HL-60/S4 (cell line): ENCODE measurements at regions not wholly inside any gene's neighbourhood (a gene's known extent, or its start where the extent isn't known, plus 50 kb on each side); places are given as distances from the start of the nearest gene placed in this dataset.

Experiments used
- in situ Hi-C: fragments of 300-500 bp; cut with MboI; formaldehyde crosslinking; loops from 2 replicates; pipeline ENCODE4 v1.14.3; 2022; ENCODE audit warnings: low sequenced_read_pairs

GRCh38 chr5:175388531-175388930, 55.5 kb downstream of the DRD1 start:
- in situ Hi-C loops = no loop called here

DNA sequence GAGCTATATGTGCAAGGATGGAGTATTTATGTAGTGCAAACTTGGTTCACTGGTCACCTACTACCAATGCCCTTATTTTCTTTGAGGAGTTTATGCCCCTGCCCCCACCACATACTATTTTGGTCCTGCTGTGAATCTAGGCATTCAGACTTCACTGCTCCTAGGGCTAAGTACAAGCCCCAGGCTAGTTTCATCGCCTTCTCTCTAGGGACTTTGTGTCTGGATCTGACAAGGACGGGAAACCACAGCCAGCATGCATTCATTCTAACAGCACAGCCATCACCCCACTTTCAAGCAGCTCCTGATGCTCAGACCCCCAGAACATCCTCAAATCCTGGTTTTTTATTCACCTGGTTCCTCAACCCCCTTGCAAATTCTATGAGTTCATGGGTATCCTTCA, 56.8 kb downstream of the DRD1 start:
- in situ Hi-C loops = no loop called here

DNA sequence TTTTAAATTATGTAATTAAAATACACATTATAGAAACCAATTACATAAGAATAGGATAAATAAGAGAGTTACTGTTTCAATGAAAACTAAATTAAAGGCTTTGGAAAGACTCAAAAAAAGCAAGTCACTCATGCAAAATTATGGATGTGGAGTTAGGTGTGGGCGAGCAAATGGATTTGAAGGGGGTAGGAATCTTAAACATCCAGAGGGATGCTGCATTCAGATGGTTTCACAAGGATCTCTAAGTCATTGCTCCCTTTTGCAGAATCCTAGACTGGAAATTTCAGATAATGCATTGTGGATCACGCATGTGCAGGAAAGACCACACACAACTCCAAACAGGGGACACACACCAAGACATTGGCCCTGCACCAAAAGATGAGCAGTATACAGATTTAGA, 57.5 kb downstream of the DRD1 start:
- in situ Hi-C loops = no loop called here

DNA sequence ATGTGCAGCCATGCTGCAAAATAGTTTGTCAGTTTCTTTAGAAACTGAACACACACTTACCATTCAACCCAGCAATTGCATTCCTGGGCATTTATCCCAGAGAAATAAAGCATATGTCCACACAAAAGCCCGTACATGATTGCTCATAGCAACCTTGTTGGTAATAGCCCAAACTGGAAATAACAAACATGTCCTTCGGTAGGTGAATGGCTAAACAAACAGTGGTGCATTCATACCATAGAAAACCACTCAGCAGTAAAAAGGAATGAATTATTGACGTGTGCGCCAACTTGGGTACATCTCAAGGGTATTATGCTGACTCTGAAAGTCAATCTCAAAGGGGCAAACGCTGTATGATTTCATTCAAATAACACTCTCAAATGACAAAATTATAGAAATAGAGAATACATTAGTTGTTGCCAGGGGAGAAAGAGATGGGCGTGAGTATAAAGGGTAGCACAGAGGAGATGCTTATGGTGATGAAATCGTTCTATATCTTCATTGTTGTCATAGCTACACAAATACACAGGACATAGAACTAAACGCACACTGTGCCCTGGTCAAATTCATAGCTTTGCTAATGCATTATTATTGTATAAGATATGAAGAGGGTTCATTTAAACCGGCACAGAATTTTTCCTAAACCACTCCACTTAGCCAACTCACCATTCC, 58.2 kb downstream of the DRD1 start:
- in situ Hi-C loops = no loop called here

DNA sequence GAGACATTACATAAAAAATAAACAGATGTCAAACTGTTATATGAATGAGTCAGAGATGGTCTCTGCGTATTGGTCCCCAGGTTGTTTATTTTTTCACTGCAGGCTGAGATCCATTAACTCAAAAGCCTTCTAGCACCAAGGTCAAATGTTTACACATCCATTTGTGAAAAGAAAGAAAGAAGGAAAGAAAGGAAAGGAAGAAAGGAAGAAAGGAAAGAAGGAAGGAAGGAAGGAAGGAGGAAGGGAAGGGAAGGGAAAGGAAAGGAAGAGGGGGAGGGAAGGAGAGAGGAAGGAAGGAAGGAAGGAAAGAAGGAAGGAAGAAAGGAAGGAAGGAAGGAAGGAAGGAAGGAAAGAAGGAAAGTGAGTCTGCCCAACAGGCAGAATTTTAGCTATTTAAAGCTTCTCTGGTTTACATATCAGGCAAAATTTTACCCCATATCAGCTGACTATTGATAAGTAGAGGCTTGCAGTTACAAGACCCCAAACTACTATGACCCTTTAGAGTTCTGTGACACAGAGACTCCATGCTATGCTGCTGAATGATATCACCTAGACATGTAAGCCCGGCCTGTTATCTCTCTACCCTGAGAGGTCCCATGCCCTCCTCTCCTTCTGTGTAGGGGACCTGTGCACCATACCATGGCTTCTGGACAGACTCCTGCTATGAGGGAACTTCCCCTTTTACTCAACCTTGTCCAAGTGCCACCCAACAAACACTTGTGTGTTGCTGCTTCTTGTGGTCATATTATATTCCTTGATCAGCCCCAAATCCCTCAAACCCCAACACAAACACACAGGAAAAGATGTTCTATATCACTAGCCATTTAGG, 59.0 kb downstream of the DRD1 start:
- in situ Hi-C loops = no loop called here

GRCh38 chr5:175383350-175383749, 60.6 kb downstream of the DRD1 start:
- in situ Hi-C loops = no loop called here

DNA sequence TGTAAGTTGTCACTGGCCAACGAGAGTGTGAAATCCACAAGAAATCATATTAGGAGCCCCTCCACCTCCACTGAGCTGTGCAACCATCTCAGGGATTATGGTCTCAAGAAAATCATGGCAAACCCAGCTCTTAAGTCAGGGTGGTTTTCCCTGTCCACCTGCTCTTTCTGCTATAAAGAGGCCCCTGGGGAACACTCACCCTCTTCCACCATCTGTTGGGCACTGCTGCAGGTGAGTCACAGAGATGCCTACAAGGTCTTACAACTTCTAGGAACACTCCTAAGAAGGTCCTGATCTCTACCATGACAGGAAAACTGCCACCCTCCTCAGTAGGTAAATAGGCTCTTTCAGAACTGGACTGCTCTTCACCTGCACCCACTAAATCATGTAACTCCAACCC, 61.8 kb downstream of the DRD1 start:
- in situ Hi-C loops = no loop called here

DNA sequence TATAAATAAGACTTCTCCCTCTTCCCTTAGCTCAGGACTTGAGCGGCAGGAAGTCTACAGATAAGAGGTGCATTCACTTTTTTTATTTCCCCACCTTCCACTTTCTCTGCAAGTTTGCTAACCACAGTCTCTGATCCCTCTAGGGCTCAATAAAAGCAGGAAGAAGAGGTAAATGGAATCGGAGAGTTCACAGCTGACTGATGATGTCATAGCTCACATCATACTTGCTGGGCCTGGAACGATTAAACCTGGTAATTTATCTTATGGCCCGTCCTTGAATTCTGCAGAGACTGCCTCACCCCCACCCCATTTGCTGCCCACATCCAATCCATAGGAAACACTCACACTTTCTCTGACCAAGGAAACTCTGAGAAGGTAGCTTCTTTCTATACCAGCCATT, 62.9 kb downstream of the DRD1 start:
- in situ Hi-C loops = no loop called here

- in situ Hi-C loops = no loop called here
Measured at GRCh38 chr5:175380701-175381100, 63.3 kb downstream of the DRD1 start.

GRCh38 chr5:175379867-175380266, 64.1 kb downstream of the DRD1 start:
- in situ Hi-C loops = no loop called here

DNA sequence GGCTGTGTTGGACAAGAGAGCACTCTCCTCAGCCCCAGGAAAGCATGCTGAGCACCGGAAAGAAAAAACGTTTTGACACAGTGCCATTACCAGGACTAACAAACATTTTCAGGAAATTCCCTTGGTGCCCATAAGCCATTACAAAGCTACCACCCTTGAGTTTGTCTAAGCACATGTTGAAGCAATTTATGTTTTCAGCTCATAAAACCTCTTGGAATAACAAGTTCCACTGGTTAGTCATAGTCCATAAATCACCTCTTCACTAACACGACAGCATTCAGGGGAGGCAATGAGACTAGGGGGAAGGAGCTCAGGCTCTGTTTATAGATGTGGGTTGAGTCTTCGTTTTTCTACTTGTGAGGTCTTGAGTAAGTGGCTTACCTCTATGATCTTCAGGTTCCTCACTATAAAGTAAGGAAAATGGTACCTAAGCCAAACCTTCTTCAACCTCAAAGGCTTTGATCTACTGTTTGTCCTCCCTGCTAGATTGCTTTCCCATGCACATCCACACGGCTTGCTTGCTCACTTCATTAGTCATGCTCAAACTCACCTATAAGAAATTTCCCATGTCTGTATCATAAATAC, 65.4 kb downstream of the DRD1 start:
- in situ Hi-C loops = no loop called here

DNA sequence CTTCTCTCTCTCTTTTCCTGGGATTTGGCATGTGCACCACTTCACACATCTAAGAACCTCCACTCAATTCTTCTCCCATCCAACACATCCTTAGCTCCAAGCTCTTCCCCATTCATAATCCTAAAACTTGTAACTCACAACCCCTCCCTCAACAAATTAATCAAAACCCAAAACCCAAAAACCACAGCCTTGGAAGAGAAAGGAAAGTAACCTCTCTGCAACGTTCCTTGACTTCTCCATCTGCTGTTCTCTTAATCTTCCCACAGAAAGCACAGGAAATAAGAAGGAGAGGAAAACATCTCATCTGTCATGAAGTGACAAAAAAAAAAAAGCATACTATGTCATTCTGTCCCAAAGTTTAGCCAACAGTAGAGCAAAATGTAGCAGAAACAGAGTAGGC, 66.2 kb downstream of the DRD1 start:
- in situ Hi-C loops = no loop called here

DNA sequence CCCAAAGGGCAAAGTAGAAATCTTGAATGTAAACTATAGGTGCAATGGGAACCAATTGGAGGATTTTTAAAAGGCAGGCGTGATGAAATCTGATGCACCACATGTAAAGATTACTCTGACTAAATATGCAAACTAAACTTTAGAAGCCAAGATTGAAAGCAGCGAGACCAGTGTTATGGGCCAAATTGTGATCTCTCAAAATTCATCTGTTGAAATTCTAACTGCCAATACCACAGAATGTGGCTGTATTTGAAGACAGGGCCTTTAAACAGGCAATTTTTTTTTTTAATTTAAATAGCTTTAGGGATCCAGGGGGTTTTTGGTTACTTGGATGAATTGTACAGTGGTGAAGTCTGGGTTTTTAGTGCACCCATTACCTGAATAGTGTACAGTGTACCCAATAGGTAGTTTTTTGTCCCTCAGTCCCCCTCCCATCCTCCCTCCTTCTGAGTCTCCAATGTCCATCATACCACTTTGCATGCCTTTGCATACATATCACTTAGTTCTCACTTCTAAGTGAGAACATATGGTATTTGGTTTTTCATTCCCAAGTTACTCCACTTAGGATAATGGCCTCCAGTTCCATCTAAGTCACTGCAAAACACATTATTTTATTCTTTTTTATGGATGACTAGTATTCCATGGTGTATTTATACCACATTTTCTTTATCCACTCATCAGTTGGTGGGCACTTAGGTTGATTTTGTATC, 69.7 kb downstream of the DRD1 start:
- in situ Hi-C loops = no loop called here

GRCh38 chr5:175365866-175366265, 78.1 kb downstream of the DRD1 start:
- in situ Hi-C loops = no loop called here

- in situ Hi-C loops = no loop called here
Measured at GRCh38 chr5:175363300-175363699, 80.7 kb downstream of the DRD1 start.

- in situ Hi-C loops = no loop called here
Measured at GRCh38 chr5:175357995-175358394, 86.0 kb downstream of the DRD1 start.

- in situ Hi-C loops = no loop called here
Measured at GRCh38 chr5:175356428-175356827, 87.6 kb downstream of the DRD1 start.

GRCh38 chr5:175354964-175355363, 89.0 kb downstream of the DRD1 start:
- in situ Hi-C loops = no loop called here

GRCh38 chr5:175353926-175354325, 90.1 kb downstream of the DRD1 start:
- in situ Hi-C loops = no loop called here

DNA sequence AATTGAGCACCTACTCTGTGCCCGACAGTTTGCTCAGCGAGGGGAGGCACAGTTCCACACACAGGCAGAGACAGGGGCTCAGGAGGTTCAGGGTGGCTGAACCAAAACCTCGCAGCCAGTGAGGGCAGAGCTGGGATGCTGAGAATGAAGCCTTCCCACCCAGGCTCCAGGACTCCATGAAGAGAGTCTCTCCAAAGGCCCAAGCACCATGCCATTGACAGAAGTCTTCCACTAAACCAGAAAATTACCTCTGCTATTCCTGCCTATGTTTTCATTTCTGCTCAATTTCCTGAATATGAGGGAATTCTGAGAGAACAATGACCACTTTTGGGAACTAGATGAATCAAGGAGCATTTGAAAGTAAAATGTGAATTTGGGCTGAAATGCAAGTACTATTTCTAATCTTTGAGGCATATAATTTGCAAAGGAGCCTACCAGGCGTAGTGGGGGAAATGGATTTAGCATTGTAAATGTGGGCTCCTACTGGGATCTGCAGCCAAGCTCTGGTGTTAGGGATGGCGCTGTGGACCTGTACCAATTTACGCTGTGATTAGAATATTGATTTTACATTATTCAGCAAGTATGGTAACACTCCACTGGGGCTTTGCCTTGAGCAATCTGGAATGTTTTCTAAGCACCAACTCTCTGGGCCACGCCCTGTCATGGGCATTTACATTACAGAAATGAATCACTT, 91.9 kb downstream of the DRD1 start:
- in situ Hi-C loops = no loop called here

DNA sequence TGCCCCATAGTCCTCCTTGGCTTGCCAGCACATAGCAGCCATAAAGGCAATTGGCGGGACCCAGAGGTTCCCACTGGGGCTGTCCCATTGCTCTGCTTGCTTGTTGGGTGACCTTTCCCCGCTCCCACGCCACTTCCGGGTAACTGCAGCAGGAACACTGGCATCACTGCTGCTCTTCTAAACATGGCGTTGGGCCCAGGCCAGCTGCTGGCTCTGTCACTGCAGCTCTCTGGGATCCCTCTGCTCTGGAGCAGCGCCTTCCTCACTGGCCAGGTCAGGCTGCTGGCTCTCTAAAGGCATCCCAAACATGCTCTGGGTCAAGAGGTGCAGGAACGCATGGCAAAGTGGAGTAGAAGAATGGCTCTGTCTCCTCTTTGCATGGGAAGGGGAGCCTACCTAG, 92.9 kb downstream of the DRD1 start:
- in situ Hi-C loops = no loop called here
